ENCODE measurements at regions not wholly inside any gene's neighbourhood (a gene's known extent, or its start where the extent isn't known, plus 50 kb on each side); places are given as distances from the start of the nearest gene placed in this dataset.

DNA sequence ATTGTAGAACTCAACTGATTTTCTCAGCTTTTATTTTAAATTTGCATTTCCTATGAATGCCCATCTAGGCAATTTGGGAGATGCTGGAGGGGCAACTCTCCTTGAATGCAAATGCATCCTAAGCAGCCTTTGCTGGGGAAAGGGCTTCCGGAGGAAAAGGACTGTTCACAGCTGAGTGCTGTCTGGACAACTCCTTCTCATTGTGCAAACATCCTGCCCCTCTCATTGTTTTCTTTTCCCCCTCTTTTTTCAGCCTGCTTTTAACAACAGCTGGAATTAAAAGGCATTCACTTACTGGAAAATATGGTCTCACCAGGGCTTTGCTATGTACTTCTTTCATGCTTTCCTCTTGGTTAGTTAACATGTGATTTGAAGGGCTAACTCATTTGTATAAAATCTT is 397.8 kb downstream of the FUT8 start:
- no peak for TF ChIP-seq POLR2A (IDR thresholded peaks at IDR 0.05; ENCODE audit: low read depth, low read length)
- TF ChIP-seq GABPA (IDR thresholded peaks at IDR 0.05; ENCODE audit: low read depth): no peak
- TF ChIP-seq, protein P1, sequence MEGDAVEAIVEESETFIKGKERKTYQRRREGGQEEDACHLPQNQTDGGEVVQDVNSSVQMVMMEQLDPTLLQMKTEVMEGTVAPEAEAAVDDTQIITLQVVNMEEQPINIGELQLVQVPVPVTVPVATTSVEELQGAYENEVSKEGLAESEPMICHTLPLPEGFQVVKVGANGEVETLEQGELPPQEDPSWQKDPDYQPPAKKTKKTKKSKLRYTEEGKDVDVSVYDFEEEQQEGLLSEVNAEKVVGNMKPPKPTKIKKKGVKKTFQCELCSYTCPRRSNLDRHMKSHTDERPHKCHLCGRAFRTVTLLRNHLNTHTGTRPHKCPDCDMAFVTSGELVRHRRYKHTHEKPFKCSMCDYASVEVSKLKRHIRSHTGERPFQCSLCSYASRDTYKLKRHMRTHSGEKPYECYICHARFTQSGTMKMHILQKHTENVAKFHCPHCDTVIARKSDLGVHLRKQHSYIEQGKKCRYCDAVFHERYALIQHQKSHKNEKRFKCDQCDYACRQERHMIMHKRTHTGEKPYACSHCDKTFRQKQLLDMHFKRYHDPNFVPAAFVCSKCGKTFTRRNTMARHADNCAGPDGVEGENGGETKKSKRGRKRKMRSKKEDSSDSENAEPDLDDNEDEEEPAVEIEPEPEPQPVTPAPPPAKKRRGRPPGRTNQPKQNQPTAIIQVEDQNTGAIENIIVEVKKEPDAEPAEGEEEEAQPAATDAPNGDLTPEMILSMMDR (IDR thresholded peaks at IDR 0.05 in 2 of 3, conservative IDR thresholded peaks at IDR 0.05 in 1 of 3; ENCODE audit: control insufficient read depth in 2 of 3, extremely low read depth in 1 of 3, insufficient read depth in 1 of 3, low read depth in 3 of 3, low read length in 3 of 3): no peak
- no peak for TF ChIP-seq ZZZ3 (IDR thresholded peaks at IDR 0.05; ENCODE audit: control insufficient read depth, insufficient read length, low read depth)
- TF ChIP-seq HDGF (IDR thresholded peaks at IDR 0.05): no peak
- TF ChIP-seq POLR2AphosphoS2 (IDR thresholded peaks at IDR 0.05; ENCODE audit: low read depth, low read length): no peak
- TF ChIP-seq HDAC6 (IDR thresholded peaks at IDR 0.05; ENCODE audit: unreplicated experiment): no peak
- TF ChIP-seq SP1 (IDR thresholded peaks at IDR 0.05; ENCODE audit: low read depth, low read length): no peak
- no peak for TF ChIP-seq CHD4 (IDR thresholded peaks at IDR 0.05)
- no peak for TF ChIP-seq MTA2 (IDR thresholded peaks at IDR 0.05; ENCODE audit: low read depth)
- no peak for TF ChIP-seq CREB1 (IDR thresholded peaks at IDR 0.05; ENCODE audit: low read depth)
- no peak for TF ChIP-seq NFXL1 (IDR thresholded peaks at IDR 0.05; ENCODE audit: borderline replicate concordance)
- TF ChIP-seq, protein P2, sequence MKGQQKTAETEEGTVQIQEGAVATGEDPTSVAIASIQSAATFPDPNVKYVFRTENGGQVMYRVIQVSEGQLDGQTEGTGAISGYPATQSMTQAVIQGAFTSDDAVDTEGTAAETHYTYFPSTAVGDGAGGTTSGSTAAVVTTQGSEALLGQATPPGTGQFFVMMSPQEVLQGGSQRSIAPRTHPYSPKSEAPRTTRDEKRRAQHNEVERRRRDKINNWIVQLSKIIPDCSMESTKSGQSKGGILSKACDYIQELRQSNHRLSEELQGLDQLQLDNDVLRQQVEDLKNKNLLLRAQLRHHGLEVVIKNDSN (IDR thresholded peaks at IDR 0.05; ENCODE audit: borderline replicate concordance, extremely low read length, insufficient read depth, low read depth, low read length): no peak

Data from GM12878 (cell line).